Natural killer cell (primary cell): ENCODE measurements at regions not wholly inside any gene's neighbourhood (a gene's known extent, or its start where the extent isn't known, plus 50 kb on each side); places are given as distances from the start of the nearest gene placed in this dataset.

ENCODE experiments used
- ATAC-seq, 3 donors: fragments of 150-1000 bp in 2 of 3; fragments of 200-7000 bp in 1 of 3; cut with Tn5 transposase; 1 replicate in 1 of 3; 2 replicates in 2 of 3; pipeline ENCODE4 v1.10.0; 2021; ENCODE audit warnings: mild to moderate bottlenecking in 2 of 3, moderate library complexity in 2 of 3
- DNase-seq, 2 donors: peaks; one replicate each; pipeline versions ENCODE4 v3.0.0 to v3.0.0-alpha.2; 2013 to 2021; ENCODE audit warnings: mixed read lengths in 1 of 2
- H3K27ac ChIP-seq: one replicate; pipeline ENCODE4 v1.5.1; 2013; ENCODE audit warnings: mild to moderate bottlenecking, low read length
- H3K27me3 ChIP-seq: one replicate; pipeline ENCODE4 v1.6.1; 2013; ENCODE audit warnings: low read length; ENCODE audit not compliant: control insufficient read depth, insufficient read depth
- H3K36me3 ChIP-seq: one replicate; pipeline ENCODE4 v1.6.1; 2013; ENCODE audit warnings: low read length; ENCODE audit not compliant: control insufficient read depth, insufficient read depth
- H3K4me1 ChIP-seq: one replicate; pipeline ENCODE4 v1.6.1; 2013; ENCODE audit warnings: low read length; ENCODE audit not compliant: control insufficient read depth, insufficient read depth
- H3K4me3 ChIP-seq: one replicate; pipeline ENCODE4 v1.5.1; 2013; ENCODE audit warnings: low read length
- H3K9me3 ChIP-seq: one replicate; pipeline ENCODE4 v1.6.1; 2013; ENCODE audit warnings: low read length; ENCODE audit not compliant: control insufficient read depth, insufficient read depth
- H3K27ac Mint-ChIP-seq, 2 donors: one replicate each; pipeline ENCODE4 v1.8.0; 2022; ENCODE audit warnings: mild to moderate bottlenecking in 2 of 2, mixed read lengths in 2 of 2, moderate library complexity in 1 of 2
- H3K27me3 Mint-ChIP-seq, 2 donors: one replicate each; pipeline ENCODE4 v1.8.0; 2022; ENCODE audit warnings: low read depth in 2 of 2, mixed read lengths in 2 of 2
- H3K36me3 Mint-ChIP-seq: one replicate; pipeline ENCODE4 v1.8.0; 2022; ENCODE audit warnings: mixed read lengths
- H3K4me1 Mint-ChIP-seq, 2 donors: one replicate each; pipeline ENCODE4 v1.8.0; 2022; ENCODE audit warnings: mixed read lengths in 2 of 2
- H3K4me3 Mint-ChIP-seq: one replicate; pipeline ENCODE4 v1.8.0; 2022; ENCODE audit warnings: mild to moderate bottlenecking, moderate library complexity, mixed read lengths
- H3K9me3 Mint-ChIP-seq, 2 donors: one replicate each; pipeline ENCODE4 v1.8.0; 2022; ENCODE audit warnings: mixed read lengths in 2 of 2
- WGBS: methylation state at CpG from one replicate; pipeline ENCODE4 v1.1.7; 2013; ENCODE audit warnings: missing lambda C conversion rate; ENCODE audit not compliant: insufficient coverage; 5-methylcytosine and 5-hydroxymethylcytosine counted together
- intact Hi-C: fragments of 100-400 bp; cut with micrococcal nuclease; formaldehyde crosslinking; loops from one replicate; pipeline ENCODE4 v1.14.2; 2022
- TF ChIP-seq, protein P1 (sequence below): fragments of 200-600 bp; IDR thresholded peaks from one replicate; pipeline ENCODE4 v1.8.0; 2022; ENCODE audit warnings: antibody characterized with exemption

DNA sequence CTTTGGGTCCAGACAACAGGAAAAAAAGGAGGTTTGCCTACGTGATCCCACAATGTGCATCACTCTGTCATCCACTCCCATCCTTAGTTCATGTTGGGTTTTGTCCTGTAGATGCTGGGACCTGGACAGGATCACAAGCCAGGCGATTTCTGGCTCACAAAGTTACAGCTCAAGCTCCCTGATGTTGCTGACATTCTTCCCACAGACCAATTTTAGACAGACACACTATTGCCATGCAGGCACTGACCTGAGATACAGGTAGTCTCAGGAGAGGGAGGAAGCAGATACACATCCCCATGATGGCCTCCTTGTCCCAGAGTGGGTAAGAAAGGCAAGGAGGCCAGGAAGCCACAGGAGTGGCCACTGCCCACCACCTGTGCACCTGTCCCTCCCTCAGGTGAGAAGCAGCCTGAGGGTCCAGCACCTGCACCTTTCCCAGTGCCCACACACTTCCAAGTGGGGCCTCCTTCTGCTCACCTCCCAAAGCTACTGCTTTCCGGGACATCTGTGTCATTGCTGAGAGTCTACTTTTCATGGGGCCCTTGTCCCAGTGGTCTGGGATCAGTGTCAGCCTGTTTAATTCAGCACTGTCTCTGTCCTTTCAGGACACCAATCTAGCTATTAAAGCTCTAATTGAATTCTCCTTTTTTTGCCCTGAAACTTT, 52.0 kb upstream of the TOP3B start:
- Histone ChIP-seq H3K27ac (no peak overlapping the region), H3K9me3 (no peaks in the 10 kb centered on the region), H3K27me3 (no peaks in the 10 kb centered on the region), H3K36me3 (no peaks in the 10 kb centered on the region), H3K4me3 (no peak overlapping the region), H3K4me1 (peaks cover 9% of the 10 kb centered on the region)
- WGBS = 74% methylated on average over 3 of the region's 3 CpGs
- TF ChIP-seq, protein P1, sequence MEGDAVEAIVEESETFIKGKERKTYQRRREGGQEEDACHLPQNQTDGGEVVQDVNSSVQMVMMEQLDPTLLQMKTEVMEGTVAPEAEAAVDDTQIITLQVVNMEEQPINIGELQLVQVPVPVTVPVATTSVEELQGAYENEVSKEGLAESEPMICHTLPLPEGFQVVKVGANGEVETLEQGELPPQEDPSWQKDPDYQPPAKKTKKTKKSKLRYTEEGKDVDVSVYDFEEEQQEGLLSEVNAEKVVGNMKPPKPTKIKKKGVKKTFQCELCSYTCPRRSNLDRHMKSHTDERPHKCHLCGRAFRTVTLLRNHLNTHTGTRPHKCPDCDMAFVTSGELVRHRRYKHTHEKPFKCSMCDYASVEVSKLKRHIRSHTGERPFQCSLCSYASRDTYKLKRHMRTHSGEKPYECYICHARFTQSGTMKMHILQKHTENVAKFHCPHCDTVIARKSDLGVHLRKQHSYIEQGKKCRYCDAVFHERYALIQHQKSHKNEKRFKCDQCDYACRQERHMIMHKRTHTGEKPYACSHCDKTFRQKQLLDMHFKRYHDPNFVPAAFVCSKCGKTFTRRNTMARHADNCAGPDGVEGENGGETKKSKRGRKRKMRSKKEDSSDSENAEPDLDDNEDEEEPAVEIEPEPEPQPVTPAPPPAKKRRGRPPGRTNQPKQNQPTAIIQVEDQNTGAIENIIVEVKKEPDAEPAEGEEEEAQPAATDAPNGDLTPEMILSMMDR = no peak
- no peaks in the 10 kb centered on the region for H3K36me3 Mint-ChIP-seq
- H3K4me1 Mint-ChIP-seq = no peaks in the 10 kb centered on the region
- no peak for DNase-seq
- H3K27me3 Mint-ChIP-seq = peaks cover 8 to 22% of the 10 kb centered on the region in 2 donors
- no peak overlapping the region for H3K4me3 Mint-ChIP-seq
- intact Hi-C loops = no loop called here
- no peak for ATAC-seq
- no peaks in the 10 kb centered on the region for H3K9me3 Mint-ChIP-seq
- no peak overlapping the region for H3K27ac Mint-ChIP-seq

DNA sequence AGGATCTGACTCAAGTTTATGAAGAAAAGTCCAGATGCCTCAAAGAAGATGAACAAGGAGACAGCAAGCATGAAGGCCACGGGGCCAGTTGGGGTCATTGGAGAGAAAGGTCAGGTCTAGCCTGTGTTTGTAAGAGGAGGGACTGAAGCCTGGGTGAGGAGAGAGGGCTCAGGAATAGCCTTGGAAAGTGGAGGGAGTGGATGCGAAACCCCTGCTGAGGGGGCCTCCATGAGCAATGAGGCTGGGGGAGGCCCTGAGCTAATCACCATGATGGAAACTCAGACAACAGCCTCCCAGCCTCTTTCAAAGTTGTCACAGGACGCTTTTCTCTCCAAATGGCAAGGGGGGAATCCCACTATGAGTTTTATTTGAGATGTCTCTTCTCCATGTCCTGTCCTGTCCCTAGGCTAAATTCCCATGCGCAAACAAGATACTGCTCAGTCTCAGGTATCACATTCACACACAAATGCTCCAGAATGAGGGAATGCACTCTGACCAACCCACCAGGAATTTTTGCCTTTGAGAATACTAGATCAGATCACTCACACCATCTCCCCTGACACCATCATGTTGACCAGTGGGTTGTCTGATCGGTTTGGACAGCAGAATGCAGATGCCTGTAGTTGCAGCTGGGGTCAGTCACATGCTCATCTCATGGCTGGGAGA, 51.3 kb upstream of the TOP3B start:
- Mint-ChIP-seq H3K4me1 (no peaks in the 10 kb centered on the region), H3K36me3 (no peaks in the 10 kb centered on the region), H3K27me3 (peaks cover 4 to 15% of the 10 kb centered on the region in 2 donors), H3K27ac (no peak overlapping the region), H3K9me3 (no peaks in the 10 kb centered on the region), H3K4me3 (no peak overlapping the region)
- ATAC-seq (no peak), DNase-seq (no peak)
- Histone ChIP-seq H3K27ac (no peak overlapping the region), H3K9me3 (no peaks in the 10 kb centered on the region), H3K4me3 (no peak overlapping the region), H3K4me1 (peaks cover 9% of the 10 kb centered on the region), H3K36me3 (no peaks in the 10 kb centered on the region), H3K27me3 (no peaks in the 10 kb centered on the region)
- WGBS = 87% methylated on average over 5 of the region's 5 CpGs
- intact Hi-C loops = no loop called here
- TF ChIP-seq, protein P1 = no peak

DNA sequence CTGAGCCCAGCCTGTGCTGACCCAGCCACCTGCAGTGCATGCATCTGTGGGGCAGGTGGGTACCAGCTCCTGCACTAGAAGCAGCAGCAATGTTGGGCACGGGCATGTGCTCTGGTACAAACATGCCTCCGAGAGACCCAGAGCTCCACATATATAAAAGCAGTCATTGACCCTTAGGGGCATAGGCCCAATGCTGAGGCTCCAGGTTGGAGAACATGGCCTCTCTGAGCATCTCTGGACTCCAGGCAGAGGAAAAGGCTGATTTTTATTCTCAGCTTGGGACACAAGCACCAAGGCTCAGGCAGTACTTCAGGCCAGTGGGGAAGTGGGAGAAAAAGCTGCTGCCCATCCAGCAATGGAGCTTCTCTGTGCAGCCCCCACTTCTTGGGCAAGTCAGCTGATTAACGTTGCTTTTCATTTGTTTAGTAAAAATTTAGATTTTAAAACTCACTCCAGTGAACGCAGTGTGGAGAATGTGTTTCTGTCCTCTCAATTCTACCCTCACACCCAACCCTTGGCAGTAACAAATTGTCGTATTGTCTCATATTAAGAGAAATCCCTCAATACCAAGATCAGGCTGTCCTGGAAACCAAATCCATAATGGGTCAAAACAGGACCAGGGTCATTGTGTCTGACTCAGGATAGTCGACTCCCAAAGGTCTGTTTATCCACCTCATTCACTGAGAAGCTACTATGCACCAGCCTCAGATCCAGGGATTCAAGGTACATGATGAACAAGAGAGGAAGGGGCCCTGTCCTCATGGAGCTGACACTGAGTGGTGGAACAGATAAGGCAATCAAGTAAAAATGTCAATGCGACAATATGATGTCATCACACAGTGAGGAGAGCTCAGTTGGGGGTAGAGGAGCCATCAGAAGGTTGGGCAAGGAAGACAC, 50.6 kb upstream of the TOP3B start:
- Histone ChIP-seq H3K9me3 (no peaks in the 10 kb centered on the region), H3K27ac (no peak overlapping the region), H3K36me3 (no peaks in the 10 kb centered on the region), H3K4me3 (no peak overlapping the region), H3K4me1 (peaks cover 9% of the 10 kb centered on the region), H3K27me3 (no peaks in the 10 kb centered on the region)
- 80% methylated on average over 6 of the region's 7 CpGs for WGBS
- intact Hi-C loops = no loop called here
- TF ChIP-seq, protein P1 = no peak
- ATAC-seq = no peak
- DNase-seq = no peak
- H3K27ac Mint-ChIP-seq = no peak overlapping the region
- H3K27me3 Mint-ChIP-seq = peaks cover 4 to 15% of the 10 kb centered on the region in 2 donors
- H3K4me1 Mint-ChIP-seq = no peaks in the 10 kb centered on the region
- no peaks in the 10 kb centered on the region for H3K9me3 Mint-ChIP-seq
- no peak overlapping the region for H3K4me3 Mint-ChIP-seq
- no peaks in the 10 kb centered on the region for H3K36me3 Mint-ChIP-seq
